Neural cell (in vitro differentiated cells): ENCODE measurements at regions not wholly inside any gene's neighbourhood (a gene's known extent, or its start where the extent isn't known, plus 50 kb on each side); places are given as distances from the start of the nearest gene placed in this dataset.

Experiments used
- EP300 ChIP-seq: fragments of 450-650 bp; conservative IDR thresholded peaks from 2 replicates; pipeline ENCODE4 v1.6.1; 2014; ENCODE audit warnings: antibody characterized with exemption, mild to moderate bottlenecking, moderate library complexity; ENCODE audit not compliant: poor library complexity, severe bottlenecking
- POLR2AphosphoS5 ChIP-seq: IDR thresholded peaks from 2 replicates; pipeline ENCODE4 v1.6.1; 2012
- RAD21 ChIP-seq: fragments of 450-650 bp; conservative IDR thresholded peaks from 2 replicates; pipeline ENCODE4 v1.6.1; 2014; ENCODE audit warnings: antibody characterized with exemption, mild to moderate bottlenecking, moderate library complexity
- TAF1 ChIP-seq: IDR thresholded peaks from 2 replicates; pipeline ENCODE4 v1.6.1; 2012; ENCODE audit warnings: low read depth
- TF ChIP-seq, protein P1 (sequence below): fragments of 450-650 bp; IDR thresholded peaks from 2 replicates; pipeline ENCODE4 v1.5.1; 2014; ENCODE audit warnings: antibody characterized with exemption, mild to moderate bottlenecking, moderate library complexity; ENCODE audit not compliant: poor library complexity, severe bottlenecking

DNA sequence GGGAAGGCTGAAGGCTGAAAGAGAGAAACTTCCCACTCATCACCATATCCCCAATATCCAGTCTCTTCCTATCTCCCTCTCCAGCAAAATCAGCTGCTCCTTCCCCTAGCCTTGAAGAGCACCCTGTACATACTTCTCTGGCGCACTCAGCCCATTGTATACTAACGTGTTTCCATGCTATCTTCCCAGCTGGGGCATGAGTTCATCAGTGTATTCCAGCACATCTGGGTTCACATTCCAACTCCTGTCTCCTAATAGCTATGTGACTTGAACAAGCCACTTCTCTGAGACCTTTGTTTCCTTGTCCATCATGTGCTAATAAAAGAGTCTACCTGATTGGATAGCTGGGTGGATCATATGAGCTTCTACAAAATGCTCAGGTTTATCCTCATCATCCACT, 51.1 kb upstream of the OLIG2 start:
- TF ChIP-seq TAF1 (no peak), RAD21 (no peak), POLR2AphosphoS5 (no peak), EP300 (no peak)
- TF ChIP-seq, protein P1, sequence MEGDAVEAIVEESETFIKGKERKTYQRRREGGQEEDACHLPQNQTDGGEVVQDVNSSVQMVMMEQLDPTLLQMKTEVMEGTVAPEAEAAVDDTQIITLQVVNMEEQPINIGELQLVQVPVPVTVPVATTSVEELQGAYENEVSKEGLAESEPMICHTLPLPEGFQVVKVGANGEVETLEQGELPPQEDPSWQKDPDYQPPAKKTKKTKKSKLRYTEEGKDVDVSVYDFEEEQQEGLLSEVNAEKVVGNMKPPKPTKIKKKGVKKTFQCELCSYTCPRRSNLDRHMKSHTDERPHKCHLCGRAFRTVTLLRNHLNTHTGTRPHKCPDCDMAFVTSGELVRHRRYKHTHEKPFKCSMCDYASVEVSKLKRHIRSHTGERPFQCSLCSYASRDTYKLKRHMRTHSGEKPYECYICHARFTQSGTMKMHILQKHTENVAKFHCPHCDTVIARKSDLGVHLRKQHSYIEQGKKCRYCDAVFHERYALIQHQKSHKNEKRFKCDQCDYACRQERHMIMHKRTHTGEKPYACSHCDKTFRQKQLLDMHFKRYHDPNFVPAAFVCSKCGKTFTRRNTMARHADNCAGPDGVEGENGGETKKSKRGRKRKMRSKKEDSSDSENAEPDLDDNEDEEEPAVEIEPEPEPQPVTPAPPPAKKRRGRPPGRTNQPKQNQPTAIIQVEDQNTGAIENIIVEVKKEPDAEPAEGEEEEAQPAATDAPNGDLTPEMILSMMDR = no peak
